8988T (cell line): ENCODE measurements at regions not wholly inside any gene's neighbourhood (a gene's known extent, or its start where the extent isn't known, plus 50 kb on each side); places are given as distances from the start of the nearest gene placed in this dataset.
"Not testable (repeated sequence)": the region's sequence is repeated elsewhere in the genome, so short reads cannot be mapped to it uniquely, and the experiment has no call there.

Experiments
- DNase-seq: peaks from one replicate; pipeline ENCODE4 v3.0.0; 2011

DNA sequence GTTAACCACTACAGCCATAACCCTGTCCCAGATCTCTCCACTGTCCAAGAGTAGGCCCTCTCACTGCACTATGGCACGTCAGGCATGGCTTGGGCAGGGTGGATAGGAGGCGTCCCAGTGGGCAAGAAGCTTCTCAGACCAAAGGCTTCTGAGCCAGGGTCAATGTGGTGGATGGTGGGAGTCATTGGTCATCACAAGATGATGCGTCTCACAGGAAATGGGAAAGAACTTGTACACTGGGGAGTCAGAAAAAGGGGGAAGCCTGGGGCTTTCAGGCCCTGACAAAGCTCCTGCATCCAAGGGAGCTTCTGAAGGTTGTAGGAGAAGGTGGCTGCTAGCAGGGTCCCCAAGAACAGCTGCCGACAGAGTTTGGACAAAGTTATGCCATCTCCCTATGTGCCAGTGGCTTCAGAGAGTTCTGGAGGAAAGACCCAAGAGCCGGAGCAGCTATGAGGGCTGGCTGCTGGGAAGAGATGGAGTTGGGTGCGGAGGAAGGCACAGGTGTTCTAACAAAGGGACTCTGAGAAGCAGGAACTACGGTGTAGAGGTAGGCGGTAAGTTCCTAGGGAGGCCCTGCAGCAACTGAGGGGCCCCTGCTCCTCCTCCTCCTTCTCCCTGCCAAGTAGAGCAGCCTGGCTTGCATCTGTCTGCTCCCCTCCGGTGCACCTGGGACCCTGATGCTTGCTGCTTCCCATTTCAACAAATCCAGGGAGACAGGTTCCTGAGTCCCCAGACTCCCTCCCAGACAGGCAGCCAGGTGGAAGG lies 81.1 kb downstream of the ARL6IP4 start:
- no peak for DNase-seq

GRCh38 chr12:123059500-123059899 lies 79.0 kb downstream of the ARL6IP4 start:
- DNase-seq = no peak

GRCh38 chr12:123058980-123059379 lies 78.5 kb downstream of the ARL6IP4 start:
- DNase-seq = no peak

GRCh38 chr12:123058481-123058880 lies 78.0 kb downstream of the ARL6IP4 start:
- no peak for DNase-seq

DNA sequence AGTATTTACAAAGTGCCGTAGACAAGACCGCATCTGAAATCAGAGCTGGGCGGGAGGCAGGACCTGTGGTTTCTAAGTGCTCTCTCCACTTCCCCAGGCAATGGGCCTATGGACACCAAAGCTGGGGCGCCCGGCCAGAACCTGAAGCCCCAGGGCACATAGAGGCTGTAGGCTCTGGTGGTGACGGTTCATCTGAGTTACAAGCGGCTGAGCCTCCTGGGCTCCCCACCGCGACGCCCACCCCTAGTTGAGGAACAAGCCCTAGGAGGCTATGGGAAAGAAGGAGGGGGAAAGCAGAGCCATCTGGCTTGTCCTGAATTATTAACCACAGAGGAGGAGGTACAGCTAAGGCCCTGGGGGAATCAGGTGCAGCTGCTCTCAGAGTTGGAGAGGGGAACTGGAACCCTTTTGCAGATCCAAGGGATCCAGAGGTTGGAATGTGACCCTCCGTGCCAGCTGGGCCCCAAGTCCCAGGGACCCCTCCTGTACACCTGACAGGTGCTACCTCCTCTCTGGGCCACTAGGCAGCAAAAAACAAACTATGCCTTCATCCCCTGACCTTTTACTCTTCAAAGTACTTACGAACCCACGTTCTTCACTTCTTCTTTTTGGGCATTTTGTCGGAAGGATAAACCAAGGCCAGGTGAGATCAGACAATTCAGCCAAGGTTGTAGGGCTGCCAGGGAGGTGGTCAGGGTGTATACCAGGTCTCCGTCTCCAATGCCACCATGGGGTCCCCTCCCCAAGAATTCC lies 77.2 kb downstream of the ARL6IP4 start:
- DNase-seq = no peak

- no peak for DNase-seq
Measured at GRCh38 chr12:123056709-123057108, 76.2 kb downstream of the ARL6IP4 start.

DNA sequence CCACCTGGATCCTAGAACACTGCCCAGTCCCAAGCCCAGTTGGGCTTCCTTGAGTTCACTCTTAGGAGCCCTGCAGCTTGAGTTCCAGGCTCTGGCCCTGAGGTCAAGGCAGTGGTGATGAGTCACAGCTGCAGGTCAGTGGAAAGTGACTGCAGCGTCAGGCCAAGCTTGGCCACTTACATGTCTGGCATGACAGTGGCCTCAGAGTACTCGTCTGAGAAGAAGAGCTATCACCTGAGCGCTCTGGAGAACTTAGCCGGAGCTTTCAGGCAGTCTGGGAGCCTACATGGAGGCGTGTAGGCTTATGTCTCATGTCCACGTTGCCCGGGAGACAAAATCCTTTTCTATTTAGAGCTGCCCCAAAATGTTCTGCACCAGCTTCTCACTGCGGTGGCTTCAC lies 75.6 kb downstream of the ARL6IP4 start:
- no peak for DNase-seq

- no peak for DNase-seq
Measured at GRCh38 chr12:123055281-123055766, 74.8 kb downstream of the ARL6IP4 start.

- no peak for DNase-seq
Measured at GRCh38 chr12:123054371-123054770, 73.9 kb downstream of the ARL6IP4 start.

DNA sequence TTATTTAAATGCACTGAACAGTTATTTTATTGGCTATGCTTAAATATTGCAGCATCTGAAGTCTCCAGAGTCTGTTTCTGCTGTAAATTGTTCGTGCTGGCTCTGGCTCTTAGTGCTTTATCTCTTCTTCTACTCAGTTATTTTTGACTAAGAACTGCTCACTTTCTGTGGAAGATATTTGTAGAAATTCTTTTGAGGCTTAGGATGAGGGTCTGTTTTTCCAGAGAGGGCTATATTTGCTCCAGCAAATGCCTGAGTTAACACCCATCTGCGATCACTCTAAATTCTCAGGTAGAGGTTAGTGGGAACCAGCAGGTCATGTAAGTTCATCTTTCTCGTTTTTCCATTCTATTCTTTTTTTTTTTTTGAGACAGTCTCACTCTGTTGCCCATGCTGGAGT lies 71.1 kb downstream of the ARL6IP4 start:
- DNase-seq = no peak

GRCh38 chr12:123050913-123051312 lies 70.4 kb downstream of the ARL6IP4 start:
- DNase-seq = no peak

GRCh38 chr12:123050331-123050831 lies 69.9 kb downstream of the ARL6IP4 start:
- DNase-seq = no peak

GRCh38 chr12:123049398-123050240 lies 69.1 kb downstream of the ARL6IP4 start:
- no peak for DNase-seq

- not testable (repeated sequence) for DNase-seq
Measured at GRCh38 chr12:123047892-123048291, 67.4 kb downstream of the ARL6IP4 start.

- no peak for DNase-seq
Measured at GRCh38 chr12:123047289-123047688, 66.8 kb downstream of the ARL6IP4 start.

- no peak for DNase-seq
Measured at GRCh38 chr12:123046431-123046830, 66.0 kb downstream of the ARL6IP4 start.

DNA sequence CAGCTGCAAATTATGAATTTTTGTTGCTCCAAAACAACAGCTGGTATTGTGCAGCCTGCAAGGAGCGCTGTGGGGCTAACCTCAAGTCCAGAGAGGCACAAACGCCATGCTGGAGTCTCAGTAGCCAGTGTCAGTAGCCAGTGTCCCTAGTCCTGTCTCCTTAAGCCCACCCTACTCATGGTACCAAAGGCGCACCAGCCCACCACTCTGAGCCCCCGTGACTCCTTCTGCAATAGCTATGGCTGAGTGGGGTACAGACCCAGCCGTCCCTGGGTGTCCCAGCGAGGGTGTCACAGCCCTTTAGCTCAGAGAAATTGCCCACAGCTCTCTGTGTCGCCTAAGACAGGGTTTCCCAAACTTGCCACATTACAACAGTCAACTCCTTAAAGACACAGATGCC lies 65.2 kb downstream of the ARL6IP4 start:
- no peak for DNase-seq

DNA sequence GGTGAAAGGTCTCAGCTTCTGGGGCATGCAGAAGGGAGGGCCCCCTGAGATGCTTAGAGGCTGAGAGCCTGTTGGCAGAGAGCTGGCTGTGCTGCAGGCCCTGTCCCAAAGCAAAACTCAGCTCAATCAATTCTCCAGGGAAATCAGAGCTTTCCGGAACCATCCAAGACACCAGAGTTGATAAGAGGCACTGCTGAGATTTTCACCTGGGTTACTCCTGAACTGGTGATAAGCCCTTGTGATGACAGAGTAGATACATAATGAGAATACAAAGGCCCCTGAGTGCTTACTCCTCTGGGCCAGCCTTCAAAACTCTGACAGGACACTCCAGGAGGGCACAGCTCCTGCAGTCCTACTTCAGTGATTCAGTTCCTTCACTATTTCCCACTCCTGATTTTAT lies 63.9 kb downstream of the ARL6IP4 start:
- no peak for DNase-seq

DNA sequence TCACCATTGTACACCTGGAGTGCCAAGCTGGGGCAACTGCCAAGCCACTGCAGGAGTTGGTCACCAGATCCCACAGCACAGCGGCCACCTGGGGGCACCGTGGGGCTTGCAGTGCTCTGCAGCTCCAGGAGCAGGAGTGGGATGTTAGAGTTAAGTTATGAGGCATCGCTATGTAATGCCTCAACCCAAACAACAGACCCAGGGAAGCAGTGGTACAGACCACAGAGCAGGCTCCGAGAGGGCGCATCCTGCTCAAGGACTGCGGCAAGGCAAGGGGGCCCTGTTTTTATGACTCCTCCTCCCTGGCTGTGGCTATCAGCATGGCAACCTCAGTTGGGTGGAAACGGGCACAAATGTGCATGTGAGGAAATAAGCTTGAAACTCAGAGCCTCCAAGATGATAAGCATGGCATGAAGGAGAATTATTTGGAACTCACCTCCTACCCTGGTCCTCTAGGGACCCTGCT lies 63.1 kb downstream of the ARL6IP4 start:
- DNase-seq = peak; percentile 78

- DNase-seq = no peak
Measured at GRCh38 chr12:123042833-123043232, 62.4 kb downstream of the ARL6IP4 start.

- no peak for DNase-seq
Measured at GRCh38 chr12:123041811-123042655, 61.6 kb downstream of the ARL6IP4 start.

GRCh38 chr12:123041042-123041531 lies 60.6 kb downstream of the ARL6IP4 start:
- DNase-seq = no peak
